ENCODE measurements at regions not wholly inside any gene's neighbourhood (a gene's known extent, or its start where the extent isn't known, plus 50 kb on each side); places are given as distances from the start of the nearest gene placed in this dataset.

- DNase-seq = no peak
Measured at GRCh38 chr1:25080294-25081209, 150.5 kb upstream of the RUNX3 start.

DNA sequence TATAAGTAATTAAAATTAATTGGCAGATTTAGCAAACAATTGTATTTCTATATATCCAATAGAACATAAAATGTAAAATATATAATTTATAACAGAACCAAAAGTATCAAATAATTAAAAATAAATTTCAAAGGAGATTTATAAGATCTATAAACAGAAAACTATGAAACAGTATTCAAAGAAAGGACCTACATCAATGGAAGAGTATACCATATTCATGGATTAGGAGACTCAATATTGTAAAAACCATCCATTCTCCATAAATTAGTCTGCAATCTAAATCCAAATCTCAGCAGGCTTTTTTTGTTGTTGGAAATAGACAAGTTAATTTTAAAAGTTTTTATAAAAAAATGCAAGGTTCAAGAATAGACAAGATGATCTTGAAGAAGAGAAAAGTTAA, 149.0 kb upstream of the RUNX3 start:
- DNase-seq = no peak

- DNase-seq = no peak
Measured at GRCh38 chr1:25074351-25075227, 144.5 kb upstream of the RUNX3 start.

- no peak for DNase-seq
Measured at GRCh38 chr1:25073640-25074270, 143.7 kb upstream of the RUNX3 start.

DNA sequence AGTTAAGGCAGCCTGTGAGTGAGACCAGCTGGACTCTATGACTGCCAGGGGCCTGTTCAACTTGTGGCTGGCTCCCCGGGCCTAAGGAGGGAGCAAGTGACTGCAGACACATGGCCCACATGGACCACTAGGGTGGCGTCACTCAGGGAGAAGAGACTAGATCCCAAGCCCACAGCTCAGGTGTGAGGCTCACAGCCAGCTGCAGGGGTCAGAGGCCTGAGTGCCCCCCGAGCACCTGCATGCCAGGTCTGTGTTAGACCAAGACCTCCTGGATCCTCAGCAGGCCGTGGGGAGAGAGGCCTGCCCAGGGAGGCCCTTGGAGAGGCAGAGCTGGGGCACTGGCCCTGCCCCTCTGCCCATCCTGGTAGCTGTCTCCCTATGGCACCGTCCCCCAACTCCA, 142.4 kb upstream of the RUNX3 start:
- DNase-seq = no peak

DNA sequence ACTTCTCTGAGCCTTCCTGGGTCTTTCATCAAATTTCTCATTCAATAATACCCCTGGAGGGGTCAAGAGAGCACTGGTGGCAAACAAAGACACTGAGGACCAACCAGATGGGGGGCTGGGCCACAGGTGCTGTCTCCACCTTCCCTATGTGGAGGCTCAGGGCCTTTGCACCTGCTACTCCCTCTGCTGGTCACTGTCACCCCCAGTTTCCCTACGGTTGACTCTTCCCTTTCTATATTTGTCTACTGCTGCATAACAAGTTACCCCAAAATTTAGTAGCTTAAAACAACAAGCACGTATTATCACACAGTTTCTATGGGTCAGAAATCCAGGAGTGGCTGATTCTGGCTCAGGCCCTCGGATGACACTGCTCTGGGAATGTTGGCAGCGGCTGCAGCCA, 138.8 kb upstream of the RUNX3 start:
- DNase-seq = no peak

GRCh38 chr1:25068316-25068715, 138.2 kb upstream of the RUNX3 start:
- DNase-seq = no peak

DNA sequence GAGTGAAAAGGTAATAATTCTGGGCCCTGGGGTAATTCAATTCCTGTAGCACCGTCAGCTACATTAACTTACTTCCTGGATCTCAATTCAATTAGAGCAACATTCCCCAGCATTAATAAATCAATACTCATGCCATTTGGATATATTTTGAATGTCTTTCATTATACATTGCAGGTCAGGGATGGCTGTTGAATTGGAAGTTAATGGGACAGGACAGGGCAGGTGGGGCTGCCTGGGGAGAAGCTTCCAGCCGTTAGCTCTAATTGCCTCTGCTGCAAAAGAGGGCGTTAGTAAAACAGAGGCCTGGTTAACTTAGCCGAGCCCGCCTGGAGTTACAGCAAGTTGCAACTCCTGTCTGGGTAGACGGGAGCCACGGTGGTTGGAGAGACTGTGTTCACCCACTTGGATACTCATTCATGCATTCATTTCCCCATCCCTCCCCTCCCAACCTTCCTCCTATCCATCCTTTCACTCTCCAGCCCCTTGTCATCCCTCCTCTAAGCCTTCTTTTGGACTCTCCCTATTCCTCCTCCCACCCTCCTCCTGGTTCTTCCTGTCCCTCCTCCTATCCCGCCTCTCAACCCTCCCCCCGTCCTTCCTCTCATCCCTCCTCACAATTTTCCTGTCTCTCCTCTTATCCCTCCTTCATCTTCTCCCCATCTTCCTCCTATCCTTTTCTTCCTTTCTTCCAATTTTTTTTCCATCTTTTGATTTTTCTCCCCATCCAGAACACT, 137.6 kb upstream of the RUNX3 start:
- DNase-seq = no peak

- DNase-seq = no peak
Measured at GRCh38 chr1:25066731-25067517, 136.8 kb upstream of the RUNX3 start.

DNA sequence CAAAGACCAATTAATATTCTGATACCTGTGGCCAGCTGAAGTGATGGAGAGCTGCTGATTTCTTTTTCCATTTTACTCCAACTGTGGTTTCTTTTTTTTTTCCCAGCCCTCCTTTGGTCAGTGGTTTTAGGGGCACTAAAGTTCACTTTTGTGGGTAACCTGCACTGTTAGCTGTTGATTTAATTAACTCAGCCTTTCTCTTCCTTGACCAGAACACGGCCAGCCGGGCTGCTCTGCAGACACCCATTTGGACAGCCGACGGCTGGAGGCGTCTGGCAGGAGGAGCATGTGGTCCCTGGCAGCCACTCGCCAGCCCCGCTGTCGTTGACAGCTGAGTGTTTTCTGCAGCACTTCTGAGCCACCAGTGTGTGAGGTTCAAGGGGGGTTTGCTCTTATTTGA, 136.2 kb upstream of the RUNX3 start:
- DNase-seq = no peak

GRCh38 chr1:25065795-25066238, 135.7 kb upstream of the RUNX3 start:
- DNase-seq = no peak

DNA sequence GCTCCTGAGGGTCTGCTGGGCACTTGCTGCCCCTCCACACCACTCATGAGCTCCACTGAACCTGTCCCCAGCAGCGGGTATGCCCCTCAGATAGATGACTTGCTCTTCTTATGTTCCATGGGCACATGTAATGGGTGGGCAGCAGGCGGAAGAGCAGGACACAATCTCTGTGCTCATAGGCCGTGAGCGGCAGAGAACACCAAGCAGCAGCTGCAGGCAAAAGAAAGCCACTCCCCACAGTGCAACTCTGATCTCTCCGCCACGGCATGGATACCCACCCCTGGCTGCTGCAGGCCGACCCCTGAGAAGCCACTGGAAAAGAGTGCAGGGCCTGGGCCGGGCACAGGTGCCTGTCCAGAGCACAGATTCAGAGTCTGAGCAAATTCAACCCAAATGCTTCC, 135.2 kb upstream of the RUNX3 start:
- no peak for DNase-seq

- DNase-seq = no peak
Measured at GRCh38 chr1:25064465-25065240, 134.6 kb upstream of the RUNX3 start.

DNA sequence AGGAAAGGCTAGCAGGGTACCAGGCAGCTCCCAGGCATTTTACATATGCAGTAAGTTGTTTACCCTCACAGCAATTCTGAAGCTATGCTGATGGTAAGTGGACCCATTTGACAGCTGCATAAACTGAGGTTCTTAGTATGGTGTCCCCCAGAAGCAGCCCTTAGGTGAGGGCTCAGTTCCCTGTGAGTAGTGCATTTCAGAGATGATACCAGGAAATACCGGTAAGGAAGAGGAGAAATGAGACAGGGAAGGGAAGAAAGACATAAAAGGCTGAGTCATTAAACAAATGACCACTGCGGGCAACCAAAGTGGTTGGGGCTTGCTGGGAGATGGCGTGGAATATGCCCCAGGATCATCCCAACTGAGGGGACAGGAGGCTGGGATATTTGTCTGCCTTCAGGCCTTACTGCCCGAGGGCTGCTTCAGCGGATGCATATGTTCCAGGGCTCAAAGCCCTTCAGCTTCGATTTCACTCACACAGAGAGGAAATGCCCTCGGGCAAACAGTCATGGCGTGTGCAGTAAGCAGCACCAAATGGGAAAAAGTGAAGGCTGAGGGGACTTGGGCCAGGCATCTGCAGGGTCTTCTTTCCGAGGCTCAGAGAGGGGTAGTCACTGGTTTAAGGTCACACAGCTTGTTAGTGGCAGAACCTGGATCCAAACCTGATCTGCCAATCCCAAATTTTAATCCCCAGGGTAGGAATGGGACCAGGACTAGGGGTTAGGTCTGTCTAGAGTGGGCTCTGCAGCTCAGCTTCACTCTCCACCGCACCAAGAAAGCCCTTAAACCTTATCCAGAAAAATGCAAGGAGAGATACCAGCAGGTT, 133.7 kb upstream of the RUNX3 start:
- no peak for DNase-seq

DNA sequence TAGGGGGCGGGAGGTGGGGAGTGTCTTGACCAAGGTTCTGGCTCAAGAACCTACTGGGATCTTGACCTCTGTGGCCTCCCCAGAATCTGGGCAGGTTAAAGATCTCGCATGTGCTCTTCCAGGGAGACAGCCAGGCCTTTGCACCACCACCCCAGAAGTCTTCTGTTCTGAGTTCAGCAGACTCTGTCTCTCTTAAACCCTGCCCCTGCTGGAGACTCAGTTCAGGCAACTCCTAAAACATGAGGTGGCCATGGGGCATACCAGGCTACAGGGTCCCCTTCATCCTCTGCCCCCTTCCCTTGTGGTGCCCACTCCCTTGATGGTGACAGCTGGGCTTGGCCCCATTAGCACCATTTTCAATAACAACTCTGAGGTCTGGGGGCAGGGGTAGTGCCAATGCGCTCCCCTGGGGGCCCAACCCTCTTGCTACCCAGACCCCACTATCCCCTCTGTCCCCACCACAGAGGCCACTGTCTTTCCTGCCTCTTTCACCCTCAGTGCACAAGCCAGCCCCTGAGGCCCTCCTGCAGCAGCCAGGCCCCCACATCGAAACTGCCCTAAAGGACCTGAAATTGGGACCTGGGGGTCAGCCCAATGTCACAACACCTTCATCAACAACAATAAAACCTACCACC, 132.7 kb upstream of the RUNX3 start:
- no peak for DNase-seq

GRCh38 chr1:25061261-25061995, 131.4 kb upstream of the RUNX3 start:
- DNase-seq = no peak

- DNase-seq = no peak
Measured at GRCh38 chr1:25057188-25057587, 127.1 kb upstream of the RUNX3 start.

DNA sequence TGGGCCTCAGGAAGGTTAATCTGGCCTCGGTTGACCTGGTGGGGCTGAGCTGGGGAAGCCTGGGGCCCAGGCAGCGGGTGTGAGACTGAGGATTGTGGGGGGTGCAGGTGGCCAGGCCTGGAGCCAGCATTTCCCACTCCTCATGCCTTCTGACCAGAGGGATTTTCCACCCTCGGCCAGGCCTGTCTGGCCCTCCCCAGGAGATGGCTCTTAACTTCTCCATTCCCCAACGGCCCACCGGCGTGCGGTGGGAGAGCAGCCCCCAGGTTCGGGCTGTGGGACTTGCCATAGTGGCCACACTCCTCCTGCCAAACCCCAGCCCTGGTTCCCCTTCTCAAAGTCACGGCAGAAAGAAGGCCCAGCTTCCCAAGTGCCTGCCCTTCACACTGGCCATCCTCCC, 126.5 kb upstream of the RUNX3 start:
- DNase-seq = no peak

DNA sequence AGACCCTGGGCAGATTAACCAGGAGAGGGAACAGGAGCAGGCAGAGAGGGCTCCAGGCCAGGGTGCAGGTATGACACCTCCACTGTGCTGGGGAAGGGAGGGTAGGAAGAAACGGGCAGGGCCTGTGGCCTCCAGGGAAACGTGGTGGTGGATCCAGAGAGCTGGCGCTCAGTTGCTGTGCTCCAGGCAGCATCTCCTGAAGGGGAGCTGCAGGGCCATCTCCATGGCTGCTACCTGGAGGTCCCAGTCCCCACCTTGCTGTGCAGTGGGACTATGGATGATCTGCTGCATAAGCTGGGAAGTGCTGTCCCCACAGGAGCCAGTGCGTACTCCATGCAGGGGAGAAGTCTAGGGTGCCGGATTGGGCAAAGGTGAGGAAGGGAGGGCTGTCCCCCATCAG, 125.9 kb upstream of the RUNX3 start:
- no peak for DNase-seq
